ENCODE measurements at regions not wholly inside any gene's neighbourhood (a gene's known extent, or its start where the extent isn't known, plus 50 kb on each side); places are given as distances from the start of the nearest gene placed in this dataset.
A peak's percentile ranks its signal among the peaks of the same experiment; 100 is the strongest.
"Not testable (repeated sequence)": the region's sequence is repeated elsewhere in the genome, so short reads cannot be mapped to it uniquely, and the experiment has no call there.

DNA sequence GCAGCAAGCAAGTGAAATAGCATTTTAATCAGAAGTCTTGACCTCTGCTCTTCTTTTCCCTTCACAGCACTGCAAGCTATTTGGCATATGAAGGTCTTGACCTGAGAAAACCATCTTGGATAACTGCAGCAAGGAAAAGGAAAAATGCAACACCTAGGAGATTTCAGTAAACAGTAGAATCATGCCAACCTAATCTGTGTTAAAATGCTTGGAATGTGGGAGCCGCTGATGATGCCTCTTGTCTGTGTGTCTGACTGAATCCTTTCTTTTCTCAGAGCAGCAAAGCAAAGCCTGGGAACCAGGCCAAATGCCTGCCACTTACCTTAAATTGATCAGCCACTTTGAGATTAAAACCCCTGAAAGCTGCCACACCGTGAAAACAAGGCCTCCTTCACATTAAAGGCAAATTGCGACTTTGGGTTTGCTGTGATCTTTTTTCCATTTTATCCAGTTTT is 80.4 kb upstream of the CDK6 start:
- peak; percentile 90 for DNase-seq (ENCODE audit: low spot score)

DNA sequence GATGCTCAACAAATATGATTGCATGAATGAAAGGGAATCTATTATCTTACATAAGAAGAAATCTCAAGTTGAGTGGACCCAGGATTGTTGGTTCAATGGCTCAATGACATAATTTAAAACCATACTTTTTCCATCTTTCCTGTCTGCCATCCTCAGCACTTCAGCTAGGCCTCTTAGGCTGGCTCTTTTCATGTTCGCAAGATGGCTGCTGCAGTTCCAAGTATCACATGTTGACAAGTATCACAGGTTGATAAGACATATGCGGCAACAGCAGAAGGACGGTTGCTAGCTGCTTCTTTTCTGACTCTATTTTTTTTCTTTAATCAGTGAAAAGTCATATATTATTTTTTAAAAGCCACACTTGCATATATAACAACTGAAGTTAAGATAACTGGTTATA is 79.0 kb upstream of the CDK6 start:
- no peak for DNase-seq (ENCODE audit: low spot score)

DNA sequence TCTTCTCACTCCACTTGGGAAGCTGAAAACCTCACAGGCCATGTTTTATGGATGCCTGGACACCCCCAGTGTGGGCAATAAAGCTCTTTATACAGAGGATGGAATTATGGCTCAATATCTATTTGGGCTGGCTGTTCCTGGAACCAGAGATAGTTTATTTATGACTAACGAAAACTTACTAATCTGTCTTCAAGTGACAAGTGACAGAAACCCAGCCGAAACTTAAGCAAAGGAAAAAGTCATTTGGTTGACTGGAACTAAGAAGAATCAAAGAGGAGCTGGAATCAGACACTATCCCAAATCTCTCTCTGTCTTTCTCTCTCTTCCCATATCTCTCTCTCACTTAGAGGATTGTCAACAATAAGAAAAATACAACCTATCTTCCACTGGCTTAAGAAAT is 78.3 kb upstream of the CDK6 start:
- no peak for DNase-seq (ENCODE audit: low spot score)

DNA sequence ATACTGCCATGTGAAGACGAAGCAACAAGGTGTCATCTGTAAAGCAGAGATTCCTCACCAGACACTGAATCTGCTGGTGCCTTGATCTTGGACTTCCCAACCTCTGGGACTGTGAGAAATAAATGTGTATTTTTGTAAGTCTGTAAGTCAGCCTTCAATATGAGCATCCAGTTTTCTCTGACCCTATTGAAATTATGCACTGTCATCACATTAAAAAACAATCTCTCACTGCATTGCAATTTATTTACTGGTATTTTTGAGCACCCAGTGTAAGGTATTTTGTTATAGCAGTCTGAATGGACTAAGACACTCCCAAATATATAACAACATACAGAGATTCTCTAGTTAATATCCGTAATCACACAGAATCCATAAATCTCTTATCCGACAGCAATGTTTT is 77.5 kb upstream of the CDK6 start:
- no peak for DNase-seq (ENCODE audit: low spot score)

DNA sequence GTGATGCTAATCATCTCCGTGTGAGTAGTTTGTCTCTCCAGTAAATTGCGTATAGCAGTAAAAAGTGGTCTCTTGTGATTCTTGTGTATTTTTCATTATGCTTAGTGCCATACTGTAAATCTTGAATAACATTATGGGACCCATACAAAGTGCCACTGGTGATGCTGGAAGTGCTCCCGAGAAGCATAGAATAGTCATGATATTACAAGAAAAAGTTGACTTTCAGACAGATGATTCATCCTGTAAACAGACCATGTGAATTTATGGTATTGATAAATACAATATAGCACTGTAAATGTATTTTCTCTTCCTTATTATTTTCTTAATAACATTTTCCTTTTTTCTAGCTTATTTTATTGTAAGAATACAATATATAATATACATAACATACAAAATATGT is 74.6 kb upstream of the CDK6 start:
- DNase-seq (ENCODE audit: low spot score) = no peak

DNA sequence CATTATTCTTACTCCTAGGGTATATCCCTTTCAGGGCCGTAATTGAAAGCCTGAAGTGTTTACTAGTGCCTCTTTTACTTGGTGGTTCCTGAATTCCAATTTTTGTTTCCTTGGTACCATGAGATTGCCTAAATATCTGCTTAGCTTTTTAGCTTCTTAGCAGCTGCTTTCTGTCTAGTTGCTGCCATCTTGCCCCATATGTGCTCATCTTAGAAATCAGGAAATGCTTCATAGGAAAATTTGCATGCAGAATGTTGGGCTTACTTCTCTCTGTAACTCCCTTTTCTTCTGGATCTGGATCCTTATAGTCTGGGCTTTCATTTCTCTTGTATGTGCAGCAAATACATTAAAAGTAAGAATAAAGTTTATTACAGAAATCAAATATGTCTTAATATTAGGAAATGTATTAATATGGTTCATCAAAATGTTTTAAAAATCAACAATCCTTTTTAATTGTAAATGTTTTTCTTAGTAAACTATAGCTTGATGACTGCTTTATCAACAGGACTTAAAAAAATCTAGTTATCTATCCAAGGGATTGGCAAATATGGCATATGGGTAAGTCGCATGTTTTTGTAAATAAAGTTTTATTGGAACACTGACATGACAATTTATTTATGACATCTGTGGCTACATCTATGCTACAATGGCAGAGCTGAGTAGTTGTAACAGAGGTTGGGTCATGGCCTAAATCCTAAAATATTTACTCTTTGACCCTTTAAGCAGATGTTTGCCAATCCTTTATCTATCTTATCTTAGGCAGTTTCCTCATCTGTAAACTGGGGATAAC is 73.5 kb upstream of the CDK6 start:
- no peak for DNase-seq (ENCODE audit: low spot score)

DNA sequence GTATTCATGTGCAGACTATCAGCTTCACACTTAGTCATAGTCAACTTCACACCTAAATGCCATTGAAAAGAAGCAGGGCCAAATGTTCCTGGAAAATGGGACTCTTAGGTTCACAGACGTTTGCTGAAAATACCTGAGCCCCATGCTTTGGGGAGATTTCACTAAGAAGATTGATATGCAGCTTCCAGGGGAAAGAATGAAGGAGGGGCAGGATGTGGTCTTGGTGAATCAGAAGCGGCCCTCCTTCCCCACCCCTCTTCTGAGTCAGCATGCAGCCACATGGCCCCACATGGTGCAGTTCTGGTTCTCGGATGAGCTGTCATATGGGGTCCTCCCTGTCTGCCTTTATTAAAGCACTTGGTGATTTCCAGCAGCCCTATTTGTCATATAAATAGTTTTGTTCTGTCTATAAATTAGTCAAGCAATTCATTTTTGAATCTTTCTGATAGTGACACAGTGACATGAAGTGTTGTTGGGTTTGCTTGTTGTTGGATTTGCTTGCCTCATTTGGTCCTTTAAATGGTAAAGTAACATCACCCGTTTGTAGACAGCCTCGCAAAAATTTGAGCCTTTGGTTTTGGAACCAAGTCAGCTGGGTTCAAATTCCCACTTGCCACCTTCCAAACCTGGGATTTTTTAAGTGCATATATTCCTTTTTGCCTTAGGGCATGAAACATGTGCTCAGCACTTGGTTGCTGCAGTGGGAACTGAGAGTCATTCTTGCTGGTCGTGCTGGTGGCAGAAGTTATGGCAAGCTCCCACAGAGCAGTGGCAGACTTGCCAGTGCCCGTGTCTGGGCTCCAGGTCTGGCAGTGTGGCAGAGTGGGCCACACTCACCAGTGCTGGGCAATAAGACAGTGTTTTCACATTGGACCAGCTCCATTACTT is 68.1 kb upstream of the CDK6 start:
- peak; percentile 100 for DNase-seq (ENCODE audit: low spot score)

DNA sequence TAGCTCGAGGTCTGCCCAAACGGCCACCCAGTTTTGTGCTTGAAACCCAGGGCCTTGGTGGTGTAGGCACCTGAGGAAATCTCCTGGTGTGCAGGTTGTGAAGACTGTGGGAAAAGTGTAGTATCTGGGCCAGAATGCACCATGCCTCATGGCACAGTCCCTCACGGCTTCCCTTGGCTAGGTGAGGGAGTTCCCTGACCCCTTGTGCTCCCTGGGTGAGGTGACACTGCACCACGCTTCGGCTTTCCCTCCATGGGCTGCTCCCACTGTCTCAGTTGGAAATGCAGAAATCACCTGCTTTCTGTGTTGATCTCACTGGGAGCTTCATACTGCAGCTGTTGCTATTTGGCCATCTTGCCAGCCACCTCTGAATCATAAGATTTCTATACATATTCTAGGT is 62.4 kb upstream of the CDK6 start:
- no peak for DNase-seq (ENCODE audit: low spot score)

DNA sequence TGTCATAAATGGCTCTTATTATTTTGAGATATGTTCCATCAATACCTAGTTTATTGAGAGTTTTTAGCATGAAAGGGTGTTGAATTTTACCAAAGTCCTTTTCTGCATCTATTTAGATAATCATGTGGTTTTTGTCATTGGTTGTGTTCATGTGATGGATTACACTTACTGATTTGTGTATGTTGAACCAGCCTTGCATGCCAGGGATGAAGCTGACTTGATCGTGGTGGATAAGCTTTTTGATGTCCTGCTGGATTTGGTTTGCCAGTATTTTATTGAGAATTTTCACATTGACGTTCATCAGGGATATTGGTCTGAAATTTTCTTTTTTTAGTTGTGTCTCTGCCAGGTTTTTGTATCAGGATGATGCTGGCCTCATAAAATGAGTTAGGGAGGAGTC is 58.5 kb upstream of the CDK6 start:
- DNase-seq (ENCODE audit: low spot score) = not testable (repeated sequence)

DNA sequence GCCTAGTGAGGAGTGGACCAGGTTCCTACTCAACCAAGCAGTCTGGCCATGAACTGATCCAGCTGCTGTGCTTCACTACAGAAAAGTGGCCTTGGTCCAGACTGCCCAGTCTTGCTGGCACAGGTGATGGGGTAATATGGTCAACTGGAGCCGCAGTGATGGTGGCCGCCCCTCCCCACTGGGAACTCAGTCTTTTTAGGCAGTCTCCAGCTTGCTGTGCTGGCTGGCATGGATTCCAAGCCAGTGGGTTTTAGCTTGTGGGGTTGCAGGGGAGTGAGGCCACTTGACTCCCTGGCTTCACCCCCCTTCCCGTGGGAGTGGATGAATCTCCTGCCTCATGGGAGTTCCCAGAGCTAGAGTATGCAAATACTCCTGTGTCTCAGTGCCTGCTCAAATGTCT is 52.7 kb upstream of the CDK6 start:
- no peak for DNase-seq (ENCODE audit: low spot score)
